PFSK-1 (cell line): ENCODE measurements at regions not wholly inside any gene's neighbourhood (a gene's known extent, or its start where the extent isn't known, plus 50 kb on each side); places are given as distances from the start of the nearest gene placed in this dataset.

Experiments used
- FOXP2 ChIP-seq: optimal IDR thresholded peaks from 2 replicates; pipeline ENCODE3; 2011; ENCODE audit warnings: borderline replicate concordance, control low read depth, inconsistent platforms; ENCODE audit not compliant: insufficient read depth; ENCODE audit errors: extremely low read length, extremely low read depth
- POLR2AphosphoS5 ChIP-seq: IDR thresholded peaks from 2 replicates; pipeline ENCODE4 v1.6.1; 2012; ENCODE audit warnings: low read depth, mild to moderate bottlenecking, control low read depth, low read length, moderate library complexity
- REST ChIP-seq, 2 experiments: IDR thresholded peaks; 2 replicates each; pipeline versions ENCODE4 v1.6.1 to v1.8.0; 2011 to 2012; ENCODE audit warnings: low read depth in 2 of 2, low read length in 2 of 2, control low read depth in 1 of 2, inconsistent platforms in 1 of 2, mild to moderate bottlenecking in 1 of 2, moderate library complexity in 1 of 2; ENCODE audit not compliant: insufficient read depth in 1 of 2
- SIN3A ChIP-seq: IDR thresholded peaks from 2 replicates; pipeline ENCODE4 v1.6.1; 2012; ENCODE audit warnings: mild to moderate bottlenecking, low read length, moderate library complexity, borderline replicate concordance; ENCODE audit not compliant: insufficient read depth
- TAF1 ChIP-seq: IDR thresholded peaks from 2 replicates; pipeline ENCODE4 v1.6.1; 2012; ENCODE audit warnings: low read length, control low read depth, borderline replicate concordance; ENCODE audit not compliant: insufficient read depth

GRCh38 chr4:157787618-157788017, 385.2 kb downstream of the GASK1B start:
- TF ChIP-seq POLR2AphosphoS5 (no peak), SIN3A (no peak), FOXP2 (no peak), TAF1 (no peak), REST (IDR thresholded peaks at IDR 0.05; ENCODE audit: insufficient read depth in 1 of 2, low read depth in 2 of 2, low read length in 2 of 2) (no peak)

- TF ChIP-seq POLR2AphosphoS5 (no peak), TAF1 (no peak), FOXP2 (no peak), REST (IDR thresholded peaks at IDR 0.05; ENCODE audit: insufficient read depth in 1 of 2, low read depth in 2 of 2, low read length in 2 of 2) (no peak), SIN3A (no peak)
These were observed 391.5 kb downstream of the GASK1B start for GRCh38 chr4:157781361-157781760.

GRCh38 chr4:157779081-157779480, 393.7 kb downstream of the GASK1B start:
- TF ChIP-seq SIN3A (no peak), REST (IDR thresholded peaks at IDR 0.05; ENCODE audit: insufficient read depth in 1 of 2, low read depth in 2 of 2, low read length in 2 of 2) (no peak), FOXP2 (no peak), TAF1 (no peak), POLR2AphosphoS5 (no peak)

GRCh38 chr4:157776930-157777528, 395.8 kb downstream of the GASK1B start:
- TF ChIP-seq POLR2AphosphoS5 (no peak), REST (IDR thresholded peaks at IDR 0.05; ENCODE audit: insufficient read depth in 1 of 2, low read depth in 2 of 2, low read length in 2 of 2) (no peak), SIN3A (no peak), FOXP2 (no peak), TAF1 (no peak)

GRCh38 chr4:157775971-157776370, 396.9 kb downstream of the GASK1B start:
- TF ChIP-seq FOXP2 (no peak), REST (IDR thresholded peaks at IDR 0.05; ENCODE audit: insufficient read depth in 1 of 2, low read depth in 2 of 2, low read length in 2 of 2) (no peak), POLR2AphosphoS5 (no peak), SIN3A (no peak), TAF1 (no peak)
